NCI-H2029 treated with DMSO at 0.1 percent for 48 hours (cell line): ENCODE measurements at regions not wholly inside any gene's neighbourhood (a gene's known extent, or its start where the extent isn't known, plus 50 kb on each side); places are given as distances from the start of the nearest gene placed in this dataset.

Source experiments
- DNase-seq: peaks from one replicate; lab custom pipeline; 2025; lab: John Stamatoyannopoulos, UW

GRCh38 chr18:77658751-77659448 is 409.3 kb downstream of the GALR1 start:
- DNase-seq, result no peak

- DNase-seq, result no peak
These were observed 417.0 kb downstream of the GALR1 start for GRCh38 chr18:77666613-77667012.

- DNase-seq, result no peak
These were observed 418.6 kb downstream of the GALR1 start for GRCh38 chr18:77668219-77668618.

GRCh38 chr18:77669331-77669730 is 419.7 kb downstream of the GALR1 start:
- DNase-seq, result no peak

- DNase-seq, result no peak
These were observed 422.0 kb downstream of the GALR1 start for GRCh38 chr18:77671456-77672167.

- no peak for DNase-seq
These were observed 427.3 kb downstream of the GALR1 start for GRCh38 chr18:77676910-77677309.

- no peak for DNase-seq
These were observed 427.9 kb downstream of the GALR1 start for GRCh38 chr18:77677536-77677935.

GRCh38 chr18:77679869-77680268 is 430.2 kb downstream of the GALR1 start:
- no peak for DNase-seq

- no peak for DNase-seq
These were observed 450.4 kb downstream of the GALR1 start for GRCh38 chr18:77700051-77700450.

GRCh38 chr18:77701977-77702376 is 452.3 kb downstream of the GALR1 start:
- no peak for DNase-seq

- DNase-seq, result no peak
These were observed 453.0 kb downstream of the GALR1 start for GRCh38 chr18:77702686-77703085.

- no peak for DNase-seq
These were observed 455.7 kb downstream of the GALR1 start for GRCh38 chr18:77705301-77705700.

GRCh38 chr18:77708826-77709506 is 459.3 kb downstream of the GALR1 start:
- DNase-seq, result no peak

GRCh38 chr18:77711096-77711495 is 461.4 kb downstream of the GALR1 start:
- DNase-seq, result no peak

- DNase-seq, result no peak
These were observed 465.1 kb downstream of the GALR1 start for GRCh38 chr18:77714716-77715115.

- no peak for DNase-seq
These were observed 466.6 kb downstream of the GALR1 start for GRCh38 chr18:77716282-77716681.

GRCh38 chr18:77733292-77733903 is 483.8 kb downstream of the GALR1 start:
- no peak for DNase-seq

- no peak for DNase-seq
These were observed 487.2 kb downstream of the GALR1 start for GRCh38 chr18:77736842-77737241.

GRCh38 chr18:77737405-77737804 is 487.8 kb downstream of the GALR1 start:
- DNase-seq, result no peak

GRCh38 chr18:77749089-77749488 is 499.4 kb downstream of the GALR1 start:
- no peak for DNase-seq

GRCh38 chr18:77750006-77750405 is 500.4 kb downstream of the GALR1 start:
- no peak for DNase-seq

- no peak for DNase-seq
These were observed 504.9 kb downstream of the GALR1 start for GRCh38 chr18:77754475-77755044.
